CD14-positive monocyte (primary cell): ENCODE measurements at regions not wholly inside any gene's neighbourhood (a gene's known extent, or its start where the extent isn't known, plus 50 kb on each side); places are given as distances from the start of the nearest gene placed in this dataset.
"Not testable (repeated sequence)": the region's sequence is repeated elsewhere in the genome, so short reads cannot be mapped to it uniquely, and the experiment has no call there.

Source experiments
- DNase-seq, 3 donors: peaks; one replicate each; pipeline ENCODE4 v3.0.0-alpha.2; 2011 to 2022
- H2AFZ ChIP-seq: 2 replicates; pipeline ENCODE4 v1.6.0; 2012; ENCODE audit warnings: mild to moderate bottlenecking, low read depth, low read length, inconsistent platforms; ENCODE audit not compliant: insufficient read depth, poor library complexity, severe bottlenecking
- H3K27ac ChIP-seq, 2 donors: 1 replicate in 1 of 2; 2 replicates in 1 of 2; pipeline ENCODE4 v1.5.1; 2012 to 2013; ENCODE audit warnings: low read length in 2 of 2, control low read depth in 1 of 2, inconsistent platforms in 1 of 2, low read depth in 1 of 2, mild to moderate bottlenecking in 1 of 2
- H3K27me3 ChIP-seq, 2 donors: one replicate each; pipeline versions ENCODE4 v1.6.0 to v1.6.1; 2011 to 2013; ENCODE audit warnings: low read length in 2 of 2; ENCODE audit not compliant: control insufficient read depth in 2 of 2, insufficient read depth in 2 of 2
- H3K36me3 ChIP-seq, 2 donors: replicated peaks in 1 of 2; 1 replicate in 1 of 2; 2 replicates in 1 of 2; pipeline versions ENCODE4 v1.5.1 to v1.6.1; 2012 to 2013; ENCODE audit warnings: low read length in 2 of 2, control low read depth in 1 of 2, inconsistent platforms in 1 of 2, mild to moderate bottlenecking in 1 of 2; ENCODE audit not compliant: insufficient read depth in 2 of 2, control insufficient read depth in 1 of 2
- H3K4me1 ChIP-seq, 2 donors: 1 replicate in 1 of 2; 2 replicates in 1 of 2; pipeline versions ENCODE4 v1.5.1 to v1.6.1; 2012 to 2013; ENCODE audit warnings: low read length in 2 of 2, control low read depth in 1 of 2, inconsistent platforms in 1 of 2, mild to moderate bottlenecking in 1 of 2, moderate library complexity in 1 of 2; ENCODE audit not compliant: insufficient read depth in 2 of 2, control insufficient read depth in 1 of 2
- H3K4me2 ChIP-seq: replicated peaks from 2 replicates; pipeline ENCODE3; 2012; ENCODE audit warnings: low read length, moderate library complexity, mild to moderate bottlenecking; ENCODE audit not compliant: poor library complexity, severe bottlenecking; ENCODE audit errors: extremely low read depth
- H3K4me3 ChIP-seq, 3 experiments: fragments of 200-600 bp in 1 of 3; sonication (generic) in 1 of 3; replicated peaks in 1 of 3; 1 replicate in 2 of 3; 2 replicates in 1 of 3; pipeline ENCODE4 v1.5.1; 2011 to 2013; ENCODE audit warnings: low read length in 3 of 3, mild to moderate bottlenecking in 3 of 3, control low read depth in 2 of 3, low read depth in 2 of 3, inconsistent platforms in 1 of 3, moderate library complexity in 1 of 3
- H3K79me2 ChIP-seq: 2 replicates; pipeline ENCODE4 v1.6.0; 2012; ENCODE audit warnings: mild to moderate bottlenecking, control low read depth, inconsistent platforms, low read length, moderate library complexity; ENCODE audit not compliant: insufficient read depth
- H3K9ac ChIP-seq: 2 replicates; pipeline ENCODE4 v1.6.0; 2017; ENCODE audit warnings: low read length, mild to moderate bottlenecking; ENCODE audit not compliant: insufficient read depth, poor library complexity, severe bottlenecking
- H3K9me3 ChIP-seq, 2 donors: replicated peaks in 1 of 2; 1 replicate in 1 of 2; 2 replicates in 1 of 2; pipeline versions ENCODE4 v1.5.1 to v1.6.1; 2012 to 2013; ENCODE audit warnings: low read length in 2 of 2, control low read depth in 1 of 2; ENCODE audit not compliant: control insufficient read depth in 1 of 2, insufficient read depth in 1 of 2
- H4K20me1 ChIP-seq: 2 replicates; pipeline ENCODE4 v1.6.0; 2012; ENCODE audit warnings: mild to moderate bottlenecking, low read length, control low read depth, moderate library complexity; ENCODE audit not compliant: insufficient read depth
- H3K27ac Mint-ChIP-seq, 7 donors: one replicate each; pipeline ENCODE4 v1.8.0; 2020; ENCODE audit warnings: mild to moderate bottlenecking in 7 of 7, mixed read lengths in 7 of 7, moderate library complexity in 6 of 7, inconsistent platforms in 2 of 7
- H3K27me3 Mint-ChIP-seq, 3 donors: one replicate each; pipeline ENCODE4 v1.8.0; 2021 to 2022; ENCODE audit warnings: low read depth in 3 of 3, mild to moderate bottlenecking in 3 of 3, mixed read lengths in 3 of 3, moderate library complexity in 3 of 3, inconsistent platforms in 1 of 3
- H3K36me3 Mint-ChIP-seq, 2 donors: one replicate each; pipeline ENCODE4 v1.8.0; 2020; ENCODE audit warnings: mixed read lengths in 2 of 2, inconsistent platforms in 1 of 2, mild to moderate bottlenecking in 1 of 2
- H3K4me1 Mint-ChIP-seq: one replicate; pipeline ENCODE4 v1.8.0; 2020; ENCODE audit warnings: mild to moderate bottlenecking, mixed read lengths
- H3K4me3 Mint-ChIP-seq, 2 donors: one replicate each; pipeline ENCODE4 v1.8.0; 2020; ENCODE audit warnings: mild to moderate bottlenecking in 2 of 2, mixed read lengths in 2 of 2, moderate library complexity in 1 of 2
- H3K9me3 Mint-ChIP-seq, 7 donors: one replicate each; pipeline ENCODE4 v1.8.0; 2020 to 2022; ENCODE audit warnings: mixed read lengths in 7 of 7, mild to moderate bottlenecking in 6 of 7, moderate library complexity in 6 of 7, inconsistent platforms in 2 of 7
- WGBS: methylation state at CpG from one replicate; pipeline ENCODE4 v1.1.5; 2013; ENCODE audit warnings: missing lambda C conversion rate; ENCODE audit not compliant: insufficient coverage; 5-methylcytosine and 5-hydroxymethylcytosine counted together
- intact Hi-C, 2 donors: fragments of 100-400 bp; cut with micrococcal nuclease; formaldehyde crosslinking; loops; one replicate each; pipeline versions ENCODE4 v1.15.0 to v1.15.1; 2023
- TF ChIP-seq, protein P1 (sequence below): fragments of 200-600 bp; IDR thresholded peaks from one replicate; pipeline ENCODE4 v1.8.0; 2022; ENCODE audit warnings: antibody characterized with exemption, mild to moderate bottlenecking

DNA sequence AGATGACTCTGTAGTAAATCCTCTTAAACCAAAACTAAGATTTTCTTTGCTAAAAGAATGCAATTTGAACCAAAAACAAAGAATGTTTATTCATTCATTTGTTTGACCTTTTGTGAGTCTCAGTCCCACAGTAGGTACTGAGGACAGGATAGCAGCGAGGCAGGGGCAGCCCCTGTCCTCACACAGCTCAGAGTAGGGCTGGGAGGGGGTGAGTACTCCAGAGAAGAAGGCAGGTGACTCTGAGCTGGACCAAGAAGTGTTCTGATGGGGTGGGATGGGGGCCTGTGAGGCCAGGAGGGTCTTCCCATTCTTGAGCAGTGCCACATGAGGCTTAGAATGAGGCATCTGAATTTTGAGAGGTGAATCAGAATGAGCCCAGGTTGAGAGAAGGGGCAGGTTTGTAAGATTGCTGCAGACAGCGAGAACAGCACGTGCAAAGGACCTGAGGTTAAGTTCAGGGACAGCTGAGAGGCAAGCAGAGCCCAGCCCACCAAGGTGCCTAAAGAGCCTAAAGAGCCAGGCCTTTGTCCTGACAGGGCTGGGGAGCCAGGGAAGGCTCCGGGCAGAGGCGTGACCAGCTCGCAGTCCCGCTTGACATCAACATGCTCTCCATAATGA, 56.9 kb upstream of the CHST15 start:
- no peak overlapping the region for H3K4me3 Mint-ChIP-seq
- 95% methylated on average over 7 of the region's 7 CpGs for WGBS
- Histone ChIP-seq H3K9ac (no peak overlapping the region), H3K27me3 (no peaks in the 10 kb centered on the region), H3K27ac (no peak overlapping the region), H3K9me3 (no peaks in the 10 kb centered on the region), H3K79me2 (no peaks in the 10 kb centered on the region), H2AFZ (no peak overlapping the region), H3K4me1 (peaks cover 75 to 94% of the 10 kb centered on the region in 2 donors), H3K36me3 (no peaks in the 10 kb centered on the region), H4K20me1 (no peaks in the 10 kb centered on the region), H3K4me2 (no peak overlapping the region), H3K4me3 (no peak overlapping the region)
- H3K4me1 Mint-ChIP-seq = peaks cover 47% of the 10 kb centered on the region
- DNase-seq = no peak
- peaks cover 0 to 1% (median 0%) of the 10 kb centered on the region in 7 donors for H3K9me3 Mint-ChIP-seq
- H3K27ac Mint-ChIP-seq = peak overlapping the region in 6 of 7 donors; percentile 18 to 86 (median 76)
- H3K36me3 Mint-ChIP-seq = peaks cover 0 to 10% of the 10 kb centered on the region in 2 donors
- H3K27me3 Mint-ChIP-seq = peaks cover 0 to 17% (median 6%) of the 10 kb centered on the region in 3 donors
- intact Hi-C loops = loop anchor here in 1 of 2 donors (5.0 kb wide), 1 partner anchor 33 kb away; no protein-coding TSS in a partner anchor
- TF ChIP-seq, protein P1, sequence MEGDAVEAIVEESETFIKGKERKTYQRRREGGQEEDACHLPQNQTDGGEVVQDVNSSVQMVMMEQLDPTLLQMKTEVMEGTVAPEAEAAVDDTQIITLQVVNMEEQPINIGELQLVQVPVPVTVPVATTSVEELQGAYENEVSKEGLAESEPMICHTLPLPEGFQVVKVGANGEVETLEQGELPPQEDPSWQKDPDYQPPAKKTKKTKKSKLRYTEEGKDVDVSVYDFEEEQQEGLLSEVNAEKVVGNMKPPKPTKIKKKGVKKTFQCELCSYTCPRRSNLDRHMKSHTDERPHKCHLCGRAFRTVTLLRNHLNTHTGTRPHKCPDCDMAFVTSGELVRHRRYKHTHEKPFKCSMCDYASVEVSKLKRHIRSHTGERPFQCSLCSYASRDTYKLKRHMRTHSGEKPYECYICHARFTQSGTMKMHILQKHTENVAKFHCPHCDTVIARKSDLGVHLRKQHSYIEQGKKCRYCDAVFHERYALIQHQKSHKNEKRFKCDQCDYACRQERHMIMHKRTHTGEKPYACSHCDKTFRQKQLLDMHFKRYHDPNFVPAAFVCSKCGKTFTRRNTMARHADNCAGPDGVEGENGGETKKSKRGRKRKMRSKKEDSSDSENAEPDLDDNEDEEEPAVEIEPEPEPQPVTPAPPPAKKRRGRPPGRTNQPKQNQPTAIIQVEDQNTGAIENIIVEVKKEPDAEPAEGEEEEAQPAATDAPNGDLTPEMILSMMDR = no peak

GRCh38 chr10:124149189-124150042, 56.0 kb upstream of the CHST15 start:
- no peaks in the 10 kb centered on the region for H3K27me3 ChIP-seq
- peaks cover 0 to 10% of the 10 kb centered on the region in 2 donors for H3K36me3 Mint-ChIP-seq
- H3K79me2 ChIP-seq = no peaks in the 10 kb centered on the region
- peaks cover 0 to 1% (median 0%) of the 10 kb centered on the region in 7 donors for H3K9me3 Mint-ChIP-seq
- H4K20me1 ChIP-seq = no peaks in the 10 kb centered on the region
- H3K9me3 ChIP-seq = no peaks in the 10 kb centered on the region
- TF ChIP-seq, protein P1 = no peak
- H3K4me1 Mint-ChIP-seq = peaks cover 48% of the 10 kb centered on the region
- WGBS = 63% methylated on average over 10 of the region's 17 CpGs
- peaks cover 0 to 17% (median 6%) of the 10 kb centered on the region in 3 donors for H3K27me3 Mint-ChIP-seq
- no peak overlapping the region for H2AFZ ChIP-seq
- peak overlapping the region in 5 of 7 donors; percentile 30 to 86 (median 78) for H3K27ac Mint-ChIP-seq
- H3K27ac ChIP-seq = no peak overlapping the region
- H3K4me2 ChIP-seq = peak overlapping the region; percentile 26
- intact Hi-C loops = loop anchor here (5.0 to 10.0 kb wide), 3 partner anchors 32 to 155 kb away; no protein-coding TSS in a partner anchor
- no peaks in the 10 kb centered on the region for H3K36me3 ChIP-seq
- H3K4me3 ChIP-seq = no peak overlapping the region
- no peak for DNase-seq
- no peak overlapping the region for H3K4me3 Mint-ChIP-seq
- peaks cover 84 to 100% of the 10 kb centered on the region in 2 donors for H3K4me1 ChIP-seq
- H3K9ac ChIP-seq = no peak overlapping the region

DNA sequence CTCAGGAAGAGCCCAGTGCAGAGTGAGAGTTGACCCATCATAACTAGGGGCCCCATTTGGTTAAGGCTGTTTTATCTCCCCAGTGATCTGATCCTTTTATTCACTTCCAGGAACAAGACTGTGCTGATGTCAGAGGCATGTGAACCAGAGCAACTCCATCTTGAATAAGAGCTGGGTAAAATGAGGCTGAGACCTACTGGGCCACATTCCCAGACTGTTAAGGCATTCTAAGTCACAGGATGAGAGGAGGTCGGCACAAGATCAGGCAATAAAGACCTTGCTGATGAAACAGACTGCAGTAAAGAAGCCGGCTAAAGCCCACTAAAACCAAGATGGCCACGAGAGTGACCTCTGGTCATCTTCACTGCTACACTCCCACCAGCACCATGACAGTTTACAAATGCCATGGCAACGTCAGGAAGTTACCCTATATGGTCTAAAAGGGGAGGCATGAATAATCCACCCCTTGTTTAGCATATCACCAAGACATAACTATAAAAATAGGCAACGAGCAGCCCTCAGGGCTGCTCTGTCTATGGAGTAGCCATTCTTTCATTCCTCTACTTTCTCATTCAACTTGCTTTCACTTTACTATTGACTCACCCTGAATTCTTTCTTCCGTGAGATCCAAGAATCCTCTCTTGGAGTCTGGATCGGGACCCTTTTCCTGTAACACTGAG, 55.3 kb upstream of the CHST15 start:
- 100% methylated on average over 1 of the region's 7 CpGs for WGBS
- peaks cover 48% of the 10 kb centered on the region for H3K4me1 Mint-ChIP-seq
- intact Hi-C loops = loop anchor here (10.0 kb wide), 2 partner anchors 124 to 156 kb away; no protein-coding TSS in a partner anchor
- not testable (repeated sequence) for H3K4me3 ChIP-seq, H4K20me1 ChIP-seq, H3K27me3 ChIP-seq, H3K36me3 Mint-ChIP-seq, H3K9me3 ChIP-seq, H3K79me2 ChIP-seq, DNase-seq, H3K27ac ChIP-seq, H3K9ac ChIP-seq, H2AFZ ChIP-seq, H3K36me3 ChIP-seq, H3K4me2 ChIP-seq, H3K4me3 Mint-ChIP-seq, H3K9me3 Mint-ChIP-seq
- peak overlapping the region in 1 of 7 donors; percentile 76 for H3K27ac Mint-ChIP-seq
- H3K27me3 Mint-ChIP-seq = peaks cover 0 to 17% (median 6%) of the 10 kb centered on the region in 3 donors
- peaks cover 84 to 100% of the 10 kb centered on the region in 2 donors for H3K4me1 ChIP-seq
